OCI-LY1 (cell line): ENCODE measurements at regions not wholly inside any gene's neighbourhood (a gene's known extent, or its start where the extent isn't known, plus 50 kb on each side); places are given as distances from the start of the nearest gene placed in this dataset.

Experiments
- H2AFZ ChIP-seq: fragments of 200-600 bp; sonication (generic), shearing (Covaris generic); 2 replicates; pipeline ENCODE4 v1.6.0; 2014; ENCODE audit warnings: antibody characterized with exemption, mild to moderate bottlenecking, low read length
- H3F3A ChIP-seq: fragments of 200-600 bp; sonication (generic), shearing (Covaris generic); 2 replicates; pipeline ENCODE4 v1.6.0; 2014; ENCODE audit warnings: mild to moderate bottlenecking, antibody characterized with exemption, low read length, moderate library complexity; ENCODE audit not compliant: insufficient read depth
- H3K27ac ChIP-seq: fragments of 200-600 bp; sonication (generic); 2 replicates; pipeline ENCODE4 v1.5.1; 2014; ENCODE audit warnings: low read length, mixed run types, mild to moderate bottlenecking, low read depth; ENCODE audit not compliant: poor library complexity, severe bottlenecking
- H3K27me3 ChIP-seq: fragments of 200-600 bp; sonication (generic); 2 replicates; pipeline ENCODE4 v1.6.0; 2014; ENCODE audit warnings: antibody characterized with exemption, mild to moderate bottlenecking, low read length, moderate library complexity; ENCODE audit not compliant: insufficient read depth
- H3K36me3 ChIP-seq: fragments of 200-600 bp; sonication (generic); 2 replicates; pipeline ENCODE4 v1.6.1; 2014; ENCODE audit warnings: mild to moderate bottlenecking, antibody characterized with exemption, low read length, moderate library complexity, mixed read lengths; ENCODE audit not compliant: insufficient read depth
- H3K4me1 ChIP-seq: fragments of 200-600 bp; sonication (generic); 2 replicates; pipeline ENCODE4 v1.5.1; 2014; ENCODE audit warnings: mild to moderate bottlenecking, low read length, moderate library complexity; ENCODE audit not compliant: insufficient read depth, severe bottlenecking
- H3K4me2 ChIP-seq: fragments of 200-600 bp; sonication (generic), shearing (Covaris generic); 2 replicates; pipeline ENCODE4 v1.6.1; 2014; ENCODE audit warnings: low read length
- H3K4me3 ChIP-seq: fragments of 200-600 bp; sonication (generic); 2 replicates; pipeline ENCODE4 v1.5.1; 2014; ENCODE audit warnings: low read length, low read depth, mild to moderate bottlenecking, mixed read lengths; ENCODE audit not compliant: poor library complexity, severe bottlenecking
- H3K79me2 ChIP-seq: fragments of 200-600 bp; shearing (Covaris generic); 2 replicates; pipeline ENCODE4 v1.6.1; 2016; ENCODE audit warnings: mixed run types, low read length, mixed read lengths; ENCODE audit not compliant: insufficient read depth
- H3K9ac ChIP-seq: fragments of 200-600 bp; sonication (generic), shearing (Covaris generic); 2 replicates; pipeline ENCODE4 v1.6.1; 2014; ENCODE audit warnings: mild to moderate bottlenecking, low read length, mixed read lengths
- H3K9me2 ChIP-seq: fragments of 200-600 bp; sonication (generic), shearing (Covaris generic); 2 replicates; pipeline ENCODE4 v1.6.1; 2014; ENCODE audit warnings: low read depth, mild to moderate bottlenecking, low read length, mixed read lengths
- H3K9me3 ChIP-seq: fragments of 200-600 bp; shearing (Covaris generic); 2 replicates; pipeline ENCODE4 v1.6.1; 2014; ENCODE audit warnings: low read length, mixed read lengths
- H4K20me1 ChIP-seq: fragments of 200-600 bp; sonication (generic), shearing (Covaris generic); 2 replicates; pipeline ENCODE4 v1.6.0; 2016; ENCODE audit warnings: mild to moderate bottlenecking, low read length; ENCODE audit not compliant: insufficient read depth
- CTCF ChIP-seq: fragments of 200-600 bp; sonication (generic), shearing (Covaris generic); IDR thresholded peaks from 2 replicates; pipeline ENCODE4 v1.5.1; 2017; ENCODE audit warnings: mild to moderate bottlenecking, antibody characterized with exemption, low read length, moderate library complexity, mixed read lengths
- EZH2 ChIP-seq: fragments of 200-600 bp; sonication (generic), shearing (Covaris generic); IDR thresholded peaks from 2 replicates; pipeline ENCODE4 v1.8.0; 2017; ENCODE audit warnings: borderline replicate concordance, mixed run types, mild to moderate bottlenecking, antibody characterized with exemption, low read length, moderate library complexity, mixed read lengths

- H3K9me2 ChIP-seq: no peaks in the 10 kb centered on the region
- no peaks in the 10 kb centered on the region for H3K4me1 ChIP-seq
- H2AFZ ChIP-seq: no peak overlapping the region
- no peaks in the 10 kb centered on the region for H3K9me3 ChIP-seq
- TF ChIP-seq CTCF (no peak), EZH2 (no peak)
- H3K4me3 ChIP-seq: no peak overlapping the region
- H3K9ac ChIP-seq: no peak overlapping the region
- H3F3A ChIP-seq: no peaks in the 10 kb centered on the region
- no peaks in the 10 kb centered on the region for H3K27me3 ChIP-seq
- no peak overlapping the region for H3K4me2 ChIP-seq
- H3K27ac ChIP-seq: no peak overlapping the region
- no peaks in the 10 kb centered on the region for H3K79me2 ChIP-seq
- H3K36me3 ChIP-seq: no peaks in the 10 kb centered on the region
- H4K20me1 ChIP-seq: no peaks in the 10 kb centered on the region
These were observed 484.9 kb upstream of the ATP2B1 start for GRCh38 chr12:90193500-90193899.

GRCh38 chr12:90188857-90189256 is 480.2 kb upstream of the ATP2B1 start:
- TF ChIP-seq EZH2 (no peak), CTCF (no peak)
- Histone ChIP-seq H3K4me3 (no peak overlapping the region), H3K9ac (no peak overlapping the region), H3K36me3 (no peaks in the 10 kb centered on the region), H4K20me1 (no peaks in the 10 kb centered on the region), H3K79me2 (no peaks in the 10 kb centered on the region), H3K27ac (no peak overlapping the region), H3K27me3 (no peaks in the 10 kb centered on the region), H3K4me1 (no peaks in the 10 kb centered on the region), H3K9me3 (peaks cover 1% of the 10 kb centered on the region; the same call in 1 of the 2 replicates), H2AFZ (no peak overlapping the region), H3K4me2 (no peak overlapping the region), H3F3A (no peaks in the 10 kb centered on the region), H3K9me2 (no peaks in the 10 kb centered on the region)

- TF ChIP-seq EZH2: no peak
- no peak for TF ChIP-seq CTCF
- H2AFZ ChIP-seq: no peak overlapping the region
- H3K79me2 ChIP-seq: no peaks in the 10 kb centered on the region
- no peaks in the 10 kb centered on the region for H3K9me2 ChIP-seq
- peaks cover 7% of the 10 kb centered on the region; the same call in 1 of the 2 replicates for H3K9me3 ChIP-seq
- H4K20me1 ChIP-seq: no peaks in the 10 kb centered on the region
- no peaks in the 10 kb centered on the region for H3K27me3 ChIP-seq
- no peak overlapping the region for H3K4me2 ChIP-seq
- H3K9ac ChIP-seq: no peak overlapping the region
- H3K4me3 ChIP-seq: no peak overlapping the region
- H3F3A ChIP-seq: no peaks in the 10 kb centered on the region
- H3K27ac ChIP-seq: no peak overlapping the region
- no peaks in the 10 kb centered on the region for H3K36me3 ChIP-seq
- no peaks in the 10 kb centered on the region for H3K4me1 ChIP-seq
These were observed 474.6 kb upstream of the ATP2B1 start for GRCh38 chr12:90183201-90183600.
